GM12878 (cell line): ENCODE measurements at regions not wholly inside any gene's neighbourhood (a gene's known extent, or its start where the extent isn't known, plus 50 kb on each side); places are given as distances from the start of the nearest gene placed in this dataset.

Source experiments
- SRF ChIP-seq, 2 experiments: IDR thresholded peaks; 2 replicates each; pipeline ENCODE4 v1.6.1; 2011; ENCODE audit warnings: low read depth in 2 of 2, low read length in 2 of 2, mild to moderate bottlenecking in 1 of 2, moderate library complexity in 1 of 2
- TAF1 ChIP-seq: IDR thresholded peaks from 2 replicates; pipeline ENCODE4 v1.6.1; 2011; ENCODE audit warnings: mild to moderate bottlenecking, low read depth, low read length, borderline replicate concordance
- YY1 ChIP-seq: IDR thresholded peaks from 2 replicates; pipeline ENCODE4 v1.6.1; 2011; ENCODE audit warnings: low read depth, mild to moderate bottlenecking, low read length
- TF ChIP-seq, protein P1 (sequence below): fragments of 450-650 bp; IDR thresholded peaks from 2 replicates; pipeline ENCODE4 v1.6.1; 2017; ENCODE audit warnings: mild to moderate bottlenecking
- TF ChIP-seq, protein P2 (sequence below): fragments of 450-650 bp; IDR thresholded peaks from 2 replicates; pipeline ENCODE4 v1.6.1; 2017; ENCODE audit warnings: mild to moderate bottlenecking, low read depth, inconsistent platforms; ENCODE audit not compliant: poor library complexity, severe bottlenecking

DNA sequence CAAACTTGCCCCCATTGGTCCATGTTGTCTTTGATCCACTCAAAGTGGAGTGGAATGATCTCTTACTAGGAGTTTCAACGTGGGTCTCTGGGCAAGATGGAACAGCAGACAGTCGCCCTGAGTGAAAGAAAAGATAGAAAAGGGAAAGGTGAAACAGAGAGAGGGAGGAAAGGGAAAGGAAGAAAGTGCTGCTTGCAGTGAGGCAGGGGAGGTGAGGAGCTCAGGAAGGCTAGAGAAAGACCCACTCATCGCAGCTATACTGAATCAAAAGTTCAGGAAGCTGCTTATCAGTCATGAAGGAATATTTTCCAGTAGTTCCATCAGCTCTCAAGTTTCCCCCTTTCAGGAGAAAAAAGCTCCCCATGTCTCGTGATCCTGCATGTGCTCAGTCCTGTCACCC is 86.9 kb downstream of the ZNF467 start:
- no peak for TF ChIP-seq YY1
- TF ChIP-seq, protein P1, sequence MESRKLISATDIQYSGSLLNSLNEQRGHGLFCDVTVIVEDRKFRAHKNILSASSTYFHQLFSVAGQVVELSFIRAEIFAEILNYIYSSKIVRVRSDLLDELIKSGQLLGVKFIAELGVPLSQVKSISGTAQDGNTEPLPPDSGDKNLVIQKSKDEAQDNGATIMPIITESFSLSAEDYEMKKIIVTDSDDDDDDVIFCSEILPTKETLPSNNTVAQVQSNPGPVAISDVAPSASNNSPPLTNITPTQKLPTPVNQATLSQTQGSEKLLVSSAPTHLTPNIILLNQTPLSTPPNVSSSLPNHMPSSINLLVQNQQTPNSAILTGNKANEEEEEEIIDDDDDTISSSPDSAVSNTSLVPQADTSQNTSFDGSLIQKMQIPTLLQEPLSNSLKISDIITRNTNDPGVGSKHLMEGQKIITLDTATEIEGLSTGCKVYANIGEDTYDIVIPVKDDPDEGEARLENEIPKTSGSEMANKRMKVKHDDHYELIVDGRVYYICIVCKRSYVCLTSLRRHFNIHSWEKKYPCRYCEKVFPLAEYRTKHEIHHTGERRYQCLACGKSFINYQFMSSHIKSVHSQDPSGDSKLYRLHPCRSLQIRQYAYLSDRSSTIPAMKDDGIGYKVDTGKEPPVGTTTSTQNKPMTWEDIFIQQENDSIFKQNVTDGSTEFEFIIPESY, result no peak
- TF ChIP-seq, protein P2, sequence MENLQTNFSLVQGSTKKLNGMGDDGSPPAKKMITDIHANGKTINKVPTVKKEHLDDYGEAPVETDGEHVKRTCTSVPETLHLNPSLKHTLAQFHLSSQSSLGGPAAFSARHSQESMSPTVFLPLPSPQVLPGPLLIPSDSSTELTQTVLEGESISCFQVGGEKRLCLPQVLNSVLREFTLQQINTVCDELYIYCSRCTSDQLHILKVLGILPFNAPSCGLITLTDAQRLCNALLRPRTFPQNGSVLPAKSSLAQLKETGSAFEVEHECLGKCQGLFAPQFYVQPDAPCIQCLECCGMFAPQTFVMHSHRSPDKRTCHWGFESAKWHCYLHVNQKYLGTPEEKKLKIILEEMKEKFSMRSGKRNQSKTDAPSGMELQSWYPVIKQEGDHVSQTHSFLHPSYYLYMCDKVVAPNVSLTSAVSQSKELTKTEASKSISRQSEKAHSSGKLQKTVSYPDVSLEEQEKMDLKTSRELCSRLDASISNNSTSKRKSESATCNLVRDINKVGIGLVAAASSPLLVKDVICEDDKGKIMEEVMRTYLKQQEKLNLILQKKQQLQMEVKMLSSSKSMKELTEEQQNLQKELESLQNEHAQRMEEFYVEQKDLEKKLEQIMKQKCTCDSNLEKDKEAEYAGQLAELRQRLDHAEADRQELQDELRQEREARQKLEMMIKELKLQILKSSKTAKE, result no peak
- TF ChIP-seq SRF (IDR thresholded peaks at IDR 0.05; ENCODE audit: low read depth in 2 of 2, low read length in 2 of 2), result no peak
- no peak for TF ChIP-seq TAF1
